NCI-H1417 treated with DMSO at 0.1 percent for 48 hours (cell line): ENCODE measurements at regions not wholly inside any gene's neighbourhood (a gene's known extent, or its start where the extent isn't known, plus 50 kb on each side); places are given as distances from the start of the nearest gene placed in this dataset.
"Not testable (repeated sequence)": the region's sequence is repeated elsewhere in the genome, so short reads cannot be mapped to it uniquely, and the experiment has no call there.

Experiments
- DNase-seq: peaks from one replicate; lab custom pipeline; 2025; lab: John Stamatoyannopoulos, UW

DNA sequence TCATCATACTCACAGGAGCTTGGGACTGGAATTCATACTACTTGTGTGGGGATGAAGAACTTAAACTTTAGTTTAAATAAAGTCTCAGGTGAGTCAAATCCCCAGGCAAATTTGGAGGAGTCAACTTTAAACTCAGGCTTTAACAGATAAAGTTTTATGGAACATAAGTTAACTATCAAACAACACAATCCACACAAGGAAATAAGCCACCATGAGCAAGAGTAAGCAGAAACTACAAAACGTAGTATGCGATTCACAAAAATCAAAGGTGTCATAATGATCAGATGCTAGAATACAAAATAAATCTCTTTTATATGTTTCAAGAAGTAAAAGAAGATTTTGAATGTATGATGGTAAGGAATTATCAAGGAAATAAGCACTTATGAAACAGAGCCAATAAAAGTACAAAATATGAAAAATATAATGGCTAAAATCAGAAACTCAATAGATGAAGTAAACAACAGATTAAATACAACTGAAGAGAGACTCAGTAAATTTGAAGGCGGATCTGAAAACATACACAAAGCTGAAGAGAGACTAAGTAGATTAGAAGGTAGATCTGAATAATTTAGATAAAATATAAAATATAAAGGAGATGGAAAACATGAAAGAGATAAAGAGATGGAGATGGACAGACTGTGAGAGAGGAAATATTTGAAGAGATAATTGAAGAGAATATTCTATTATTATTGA is 97.5 kb upstream of the TWIST2 start:
- no peak for DNase-seq

DNA sequence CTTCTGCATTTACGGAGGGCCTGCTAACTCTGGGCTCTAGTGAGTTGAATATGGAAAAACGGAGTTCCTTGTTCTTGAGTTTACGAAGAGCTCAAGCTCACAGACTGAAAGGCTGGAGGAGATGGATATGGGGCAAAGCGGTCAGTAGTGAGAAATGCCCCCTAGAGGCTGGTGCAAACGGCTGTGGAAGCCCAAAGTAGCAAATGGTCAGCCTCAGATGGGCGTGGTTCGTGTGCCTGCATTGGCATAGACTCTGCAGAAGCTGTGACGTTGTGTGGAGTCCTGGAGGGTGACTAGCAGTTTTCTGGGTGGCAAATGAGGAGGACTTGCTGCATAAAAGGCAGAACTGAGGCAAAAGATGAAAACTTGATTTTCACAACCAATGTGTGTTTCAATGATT is 93.6 kb upstream of the TWIST2 start:
- no peak for DNase-seq

DNA sequence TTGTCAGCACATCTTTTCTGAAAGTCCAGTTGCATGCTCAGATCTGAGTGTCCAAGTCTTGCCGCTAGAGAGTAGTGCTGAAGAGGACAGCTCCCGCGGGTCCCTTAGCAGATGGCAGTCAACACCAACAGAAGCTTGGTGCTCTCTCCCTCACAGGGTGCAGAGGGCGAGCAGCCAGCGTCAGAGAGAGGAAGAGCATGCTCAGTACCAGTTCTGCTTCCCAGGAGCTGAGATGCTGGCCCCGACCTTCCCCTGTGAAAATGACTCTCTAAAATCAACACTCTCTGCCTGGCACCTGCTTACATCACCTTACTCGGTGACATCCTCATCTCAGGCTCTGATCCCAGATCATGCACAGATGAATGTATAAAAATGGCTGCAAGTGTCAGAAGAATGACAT is 86.0 kb upstream of the TWIST2 start:
- DNase-seq = no peak

DNA sequence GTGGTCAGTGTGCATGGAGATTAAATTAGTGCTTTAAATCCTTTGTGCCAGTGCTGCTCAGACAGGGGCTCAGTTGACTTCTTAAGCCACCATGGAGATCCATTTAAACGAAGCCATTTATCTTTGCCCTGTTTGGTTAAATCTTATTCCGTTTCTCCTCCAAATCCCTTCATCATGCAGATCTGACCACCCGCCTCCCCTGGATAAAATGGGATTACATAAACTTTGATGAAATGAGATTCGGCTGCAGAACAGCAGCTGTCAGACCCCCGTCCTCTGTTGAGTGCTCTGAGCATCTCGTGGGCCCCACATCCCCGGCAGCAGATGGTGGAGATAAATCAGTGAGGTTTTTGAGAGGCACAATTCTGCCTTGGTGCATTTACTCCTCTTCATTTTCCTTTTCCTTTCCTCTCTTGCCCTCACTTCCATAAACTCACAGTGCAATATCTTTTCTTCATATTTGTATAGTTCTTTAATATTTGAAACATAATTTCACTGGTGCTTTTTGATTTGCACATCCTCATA is 84.4 kb upstream of the TWIST2 start:
- DNase-seq = no peak

DNA sequence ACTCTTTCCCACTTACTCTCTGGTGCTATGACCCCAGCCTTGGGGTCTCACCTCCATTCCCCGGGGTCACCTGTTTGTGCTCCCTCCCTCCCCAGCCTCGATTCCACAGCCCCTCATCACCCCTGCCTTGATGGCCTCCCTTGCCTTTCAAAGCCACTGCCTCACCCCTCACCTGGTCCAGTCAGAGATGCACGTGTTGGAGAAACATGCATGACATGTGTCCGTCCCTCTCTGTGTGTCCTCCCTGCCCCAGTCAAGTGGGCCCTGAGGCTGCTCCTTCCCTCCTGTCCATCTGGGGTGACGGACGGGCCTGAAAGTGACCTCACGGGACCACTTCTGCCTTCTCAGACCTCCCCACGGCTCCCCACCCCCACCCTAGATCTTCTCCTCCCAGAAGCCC is 82.3 kb upstream of the TWIST2 start:
- DNase-seq = no peak

DNA sequence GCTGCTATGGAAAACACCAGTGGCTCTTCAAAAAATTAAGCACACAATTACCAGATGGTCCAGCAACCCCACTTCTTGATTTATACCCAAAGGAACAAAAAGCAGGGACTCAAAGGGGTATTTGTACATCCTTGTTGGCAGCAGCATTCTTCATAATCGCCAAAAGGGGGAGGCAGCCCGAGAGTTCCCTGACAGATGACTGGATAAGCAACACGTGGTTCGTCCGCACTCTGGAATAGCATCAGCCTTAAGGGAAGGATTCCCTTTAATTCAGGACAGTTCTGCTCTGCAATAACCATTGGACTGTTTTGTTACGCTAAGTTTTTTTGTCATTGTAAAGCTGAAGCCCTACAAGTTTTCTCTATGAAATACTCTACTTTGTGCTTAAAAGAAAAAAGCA is 76.7 kb upstream of the TWIST2 start:
- no peak for DNase-seq

DNA sequence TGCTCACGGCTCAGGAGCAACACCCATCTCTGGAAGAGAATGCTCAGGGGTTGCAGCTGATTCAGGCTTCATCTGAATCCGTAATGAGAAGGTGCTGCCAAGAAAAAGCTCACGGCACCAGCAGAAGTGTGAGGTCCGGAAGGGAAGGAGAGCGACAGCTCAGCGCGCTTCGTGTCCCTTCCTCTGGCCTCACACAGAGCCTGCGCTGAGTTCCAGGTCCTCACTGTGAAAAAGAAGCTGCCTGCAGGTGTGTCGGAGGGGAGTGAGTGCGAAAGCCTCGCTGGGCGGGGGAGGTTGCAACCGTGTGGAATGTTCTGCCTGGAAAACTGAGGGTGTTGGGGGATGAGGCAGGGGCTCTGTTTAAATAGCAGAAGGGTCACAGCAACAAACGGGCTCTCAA is 76.2 kb upstream of the TWIST2 start:
- no peak for DNase-seq

DNA sequence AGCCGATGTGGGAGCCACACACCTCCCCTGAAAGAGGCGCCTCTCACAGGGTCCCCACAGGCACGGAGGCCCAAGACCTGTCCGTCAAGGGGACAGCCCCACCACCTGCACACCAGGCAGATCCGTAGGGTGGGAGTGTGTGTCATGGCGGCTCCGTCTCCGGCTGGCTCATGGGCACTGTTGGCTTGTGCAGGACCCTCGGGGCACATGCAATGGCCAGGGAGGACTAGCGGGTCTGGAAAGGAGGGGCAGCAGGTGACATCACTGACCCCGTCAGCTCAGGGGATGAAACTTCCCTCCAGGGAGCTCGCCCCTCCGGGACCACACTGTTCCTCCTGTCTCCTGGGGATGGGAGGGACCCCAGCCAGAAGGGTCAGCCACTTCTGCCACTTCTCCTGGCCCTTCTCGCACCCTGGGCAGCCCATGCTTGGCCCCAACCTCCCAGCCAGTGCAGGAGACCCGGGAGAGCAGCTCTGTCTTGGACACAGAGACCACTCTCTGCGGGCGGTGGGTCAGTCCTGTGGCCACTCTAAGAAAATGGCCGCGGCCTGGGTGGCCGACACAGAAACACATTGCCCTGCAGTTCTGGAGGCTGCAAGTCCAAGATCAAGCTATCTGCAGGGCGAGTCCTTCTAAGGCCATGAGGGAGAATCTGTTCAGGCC is 75.1 kb upstream of the TWIST2 start:
- no peak for DNase-seq

DNA sequence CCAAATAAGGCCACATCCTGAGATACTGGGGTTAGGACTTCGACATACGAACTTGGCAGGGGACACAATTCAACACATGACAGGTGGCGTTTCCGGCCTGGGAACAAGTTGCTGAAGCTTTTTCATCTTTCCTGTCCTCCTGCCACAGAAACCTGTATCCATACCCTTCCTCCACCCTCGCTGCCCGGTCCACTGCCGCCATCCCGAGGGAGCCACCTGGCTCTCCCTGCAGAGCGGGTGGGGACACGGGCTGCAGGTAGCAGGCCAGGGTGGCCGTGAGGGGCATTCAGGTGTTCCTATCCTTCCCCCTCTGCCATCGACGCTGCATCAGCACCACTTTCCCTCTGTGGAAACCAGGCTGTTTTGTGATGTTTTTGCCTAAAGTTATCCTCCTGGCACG is 74.4 kb upstream of the TWIST2 start:
- DNase-seq = no peak

DNA sequence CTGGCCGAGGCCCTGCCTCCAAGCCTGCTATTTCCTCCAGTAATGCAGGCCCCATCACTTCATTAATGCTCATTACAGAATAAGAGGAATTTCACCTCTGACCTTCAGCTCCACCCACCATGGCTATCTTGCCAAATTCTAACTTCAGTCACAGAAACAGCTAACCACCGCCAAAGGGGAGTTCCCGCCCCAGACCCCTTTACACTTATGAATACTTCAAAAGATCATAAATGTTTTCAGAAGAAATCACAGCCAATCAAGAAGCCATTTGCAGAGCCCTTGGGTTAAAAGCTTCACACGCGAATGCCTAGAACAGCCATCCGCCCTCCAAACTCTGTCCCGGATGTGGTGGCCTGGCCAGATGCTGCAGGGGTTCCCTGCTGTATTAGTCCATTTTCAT is 73.8 kb upstream of the TWIST2 start:
- no peak for DNase-seq

DNA sequence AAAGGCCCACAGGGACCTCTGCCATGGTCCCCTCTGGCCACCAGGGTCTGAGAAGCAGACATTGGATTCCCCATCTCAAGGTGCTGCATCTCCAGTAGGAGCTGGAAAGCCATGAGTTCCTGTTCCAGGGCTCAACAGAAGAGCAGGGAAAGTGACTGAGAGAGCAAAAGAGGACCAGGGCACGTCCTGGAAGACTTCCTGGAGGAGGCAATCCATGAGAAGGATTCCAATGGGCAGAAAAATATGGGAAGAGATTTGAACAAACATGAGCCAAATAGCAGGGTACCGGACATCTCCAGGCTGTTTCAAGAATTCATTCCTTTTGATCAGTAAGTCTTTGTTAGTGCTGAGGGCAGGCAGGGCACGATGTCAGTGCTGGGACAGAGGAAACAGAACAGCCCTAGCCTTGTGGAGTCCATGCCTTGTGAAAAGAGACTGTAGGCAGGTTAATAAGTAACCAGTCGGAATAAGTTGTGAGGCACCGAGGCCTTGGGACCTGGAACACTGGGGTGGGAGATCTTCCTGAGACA is 72.8 kb upstream of the TWIST2 start:
- DNase-seq = no peak

DNA sequence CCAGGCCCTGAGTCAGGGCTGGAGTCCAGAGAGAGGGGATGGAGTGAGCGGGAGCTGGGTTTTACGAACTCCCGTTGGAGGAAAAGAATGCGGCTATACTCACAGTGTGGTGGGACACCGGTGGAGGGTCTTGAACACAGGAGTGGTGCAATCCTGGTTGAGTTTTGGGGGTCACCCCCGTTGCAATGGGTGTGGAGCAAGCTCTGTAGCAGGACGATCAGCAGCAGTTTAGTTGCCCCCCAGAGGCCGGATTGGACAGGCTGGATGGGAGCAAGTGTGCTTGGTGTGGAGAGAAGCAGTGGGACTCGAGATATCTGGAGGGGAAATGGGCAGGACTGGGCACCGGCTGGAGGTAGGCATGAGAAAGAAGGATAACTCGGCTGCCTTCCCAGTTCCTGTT is 72.3 kb upstream of the TWIST2 start:
- no peak for DNase-seq

DNA sequence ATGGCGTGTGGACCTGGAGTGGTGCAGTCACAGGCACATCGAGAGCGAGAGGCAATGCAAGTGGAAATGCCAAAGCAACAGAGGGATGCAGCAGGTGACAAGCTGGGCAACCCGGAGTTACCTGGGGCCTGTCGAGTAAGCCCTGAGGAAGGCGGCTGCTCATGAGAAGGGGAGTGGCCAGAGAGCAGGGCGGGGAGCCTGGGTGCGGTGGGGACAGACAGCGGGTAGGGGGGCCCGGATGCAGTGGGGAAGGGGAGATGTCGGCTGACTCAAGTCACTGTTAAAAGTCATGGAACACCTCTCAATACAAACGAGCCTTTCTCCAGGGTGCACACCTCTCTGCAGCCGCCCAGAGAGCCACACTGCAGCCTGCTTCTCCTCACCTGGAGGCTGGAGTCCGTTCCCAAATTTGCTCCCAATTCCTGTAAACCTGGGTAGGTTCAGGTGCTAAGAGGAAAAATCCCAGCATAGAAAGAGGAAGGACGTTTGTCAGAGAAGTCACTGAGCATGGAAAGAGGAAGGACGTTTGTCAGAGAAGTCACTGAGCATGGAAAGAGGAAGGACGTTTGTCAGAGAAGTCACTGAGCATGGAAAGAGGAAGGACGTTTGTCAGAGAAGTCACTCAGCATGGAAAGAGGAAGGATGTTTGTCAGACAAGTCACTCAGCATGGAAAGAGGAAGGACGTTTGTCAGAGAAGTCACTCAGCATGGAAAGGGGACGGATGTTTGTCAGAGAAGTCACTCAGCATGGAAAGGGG is 71.7 kb upstream of the TWIST2 start:
- no peak for DNase-seq

DNA sequence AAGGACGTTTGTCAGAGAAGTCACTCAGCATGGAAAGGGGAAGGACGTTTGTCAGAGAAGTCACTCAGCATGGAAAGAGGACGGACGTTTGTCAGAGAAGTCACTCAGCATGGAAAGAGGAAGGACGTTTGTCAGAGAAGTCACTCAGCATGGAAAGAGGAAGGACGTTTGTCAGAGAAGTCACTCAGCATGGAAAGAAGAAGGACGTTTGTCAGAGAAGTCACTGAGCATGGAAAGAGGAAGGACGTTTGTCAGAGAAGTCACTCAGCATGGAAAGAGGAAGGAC is 71.2 kb upstream of the TWIST2 start:
- DNase-seq = not testable (repeated sequence)

DNA sequence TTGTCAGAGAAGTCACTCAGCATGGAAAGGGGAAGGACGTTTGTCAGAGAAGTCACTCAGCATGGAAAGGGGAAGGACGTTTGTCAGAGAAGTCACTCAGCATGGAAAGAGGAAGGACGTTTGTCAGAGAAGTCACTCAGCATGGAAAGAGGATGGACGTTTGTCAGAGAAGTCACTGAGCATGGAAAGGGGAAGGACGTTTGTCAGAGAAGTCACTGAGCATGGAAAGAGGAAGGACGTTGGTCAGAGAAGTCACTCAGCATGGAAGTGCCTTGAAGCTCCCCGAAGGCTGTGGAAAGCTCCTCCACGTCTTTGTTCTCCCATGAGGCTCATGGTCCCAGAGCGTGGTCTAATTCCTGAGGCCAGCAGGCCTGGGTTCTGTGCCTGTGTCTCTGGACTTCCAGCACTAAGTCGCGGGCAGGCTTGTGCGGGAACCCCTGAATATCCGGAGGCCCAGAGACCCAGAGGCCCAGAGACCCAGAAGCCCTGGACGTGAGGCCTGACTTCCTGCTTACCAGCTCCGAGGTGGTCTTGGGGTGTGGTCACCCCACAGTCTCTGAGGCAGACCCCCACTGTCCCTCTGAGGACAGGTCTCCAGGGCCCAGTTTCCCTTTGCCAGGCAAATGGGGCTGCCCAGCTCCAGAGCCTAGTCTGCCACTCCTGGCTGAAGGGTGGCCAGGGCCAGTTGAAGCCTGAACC is 70.4 kb upstream of the TWIST2 start:
- no peak for DNase-seq

DNA sequence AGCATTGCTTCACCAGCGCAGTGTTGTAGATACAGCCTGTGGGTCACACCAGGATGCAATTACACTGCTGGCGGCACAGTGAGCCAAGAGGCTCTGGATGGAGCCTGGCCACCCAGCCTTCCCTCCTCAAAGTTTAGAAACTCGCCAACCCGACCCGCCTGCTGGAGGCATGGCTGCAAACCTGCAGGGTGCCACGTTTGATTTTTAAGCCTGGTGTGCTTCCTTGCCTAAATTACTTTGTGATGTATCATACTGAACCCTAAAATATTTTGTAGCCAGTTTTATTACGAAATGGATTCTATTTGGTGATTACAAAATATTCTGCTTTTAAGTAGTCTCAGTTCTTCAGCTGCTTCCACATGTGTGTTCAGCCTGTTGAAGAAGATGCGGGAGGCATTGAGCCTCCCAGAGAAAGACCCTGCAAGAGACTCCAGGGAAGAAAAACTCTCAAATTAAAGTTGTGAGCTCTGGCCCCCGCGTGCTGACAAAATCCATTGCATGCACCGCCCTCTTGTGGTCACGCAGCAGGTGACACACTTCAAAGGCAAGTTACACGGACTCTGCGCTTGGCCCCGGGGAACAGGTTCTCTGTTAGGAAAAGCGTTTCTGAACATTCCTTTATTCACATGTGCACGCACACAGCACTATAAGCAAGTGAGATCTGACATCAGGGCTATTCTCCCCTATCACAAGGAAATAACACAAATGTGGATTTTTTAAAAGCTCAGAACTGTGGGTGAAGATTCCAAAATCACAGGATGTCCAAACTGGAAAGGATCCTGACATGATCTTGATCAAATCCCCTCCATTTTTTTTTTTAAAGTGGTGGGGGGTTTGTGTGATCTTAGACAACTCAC is 63.0 kb upstream of the TWIST2 start:
- DNase-seq = no peak

DNA sequence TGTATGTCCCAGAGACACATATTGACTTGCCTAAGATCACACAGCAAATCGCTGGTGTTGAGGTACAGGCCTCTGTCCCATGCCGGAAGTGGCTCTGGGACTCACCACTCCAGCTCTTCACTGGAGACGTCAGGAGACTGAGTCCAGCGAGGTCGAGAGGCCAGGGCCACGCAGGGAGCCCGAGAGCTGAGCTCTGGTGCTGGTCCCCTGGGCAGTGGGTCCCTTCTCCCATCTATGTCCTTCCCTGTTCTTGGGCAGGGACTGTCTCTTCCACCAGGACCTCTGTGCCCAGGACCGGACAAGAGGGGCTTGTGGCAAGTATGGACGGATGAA is 62.4 kb upstream of the TWIST2 start:
- DNase-seq = no peak

DNA sequence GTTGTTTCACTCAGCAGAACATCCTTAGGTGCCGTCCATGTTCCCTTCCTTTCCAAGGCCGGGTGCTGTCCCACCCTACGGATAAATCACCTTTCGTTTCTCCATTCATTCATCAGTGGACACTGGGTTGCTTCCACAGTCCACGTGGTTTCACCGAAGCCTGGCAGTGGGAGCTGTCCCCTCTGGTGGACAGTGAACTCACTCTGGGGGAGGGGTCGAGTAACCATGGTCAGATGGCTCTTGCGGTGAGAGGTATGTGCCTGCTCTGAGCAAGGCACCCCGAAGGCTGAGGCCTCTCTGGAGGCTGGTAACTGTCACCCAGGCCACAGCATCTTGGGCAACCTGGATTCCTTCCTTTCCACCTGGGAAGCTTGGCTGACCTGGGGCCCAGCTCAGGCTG is 61.5 kb upstream of the TWIST2 start:
- DNase-seq = no peak

DNA sequence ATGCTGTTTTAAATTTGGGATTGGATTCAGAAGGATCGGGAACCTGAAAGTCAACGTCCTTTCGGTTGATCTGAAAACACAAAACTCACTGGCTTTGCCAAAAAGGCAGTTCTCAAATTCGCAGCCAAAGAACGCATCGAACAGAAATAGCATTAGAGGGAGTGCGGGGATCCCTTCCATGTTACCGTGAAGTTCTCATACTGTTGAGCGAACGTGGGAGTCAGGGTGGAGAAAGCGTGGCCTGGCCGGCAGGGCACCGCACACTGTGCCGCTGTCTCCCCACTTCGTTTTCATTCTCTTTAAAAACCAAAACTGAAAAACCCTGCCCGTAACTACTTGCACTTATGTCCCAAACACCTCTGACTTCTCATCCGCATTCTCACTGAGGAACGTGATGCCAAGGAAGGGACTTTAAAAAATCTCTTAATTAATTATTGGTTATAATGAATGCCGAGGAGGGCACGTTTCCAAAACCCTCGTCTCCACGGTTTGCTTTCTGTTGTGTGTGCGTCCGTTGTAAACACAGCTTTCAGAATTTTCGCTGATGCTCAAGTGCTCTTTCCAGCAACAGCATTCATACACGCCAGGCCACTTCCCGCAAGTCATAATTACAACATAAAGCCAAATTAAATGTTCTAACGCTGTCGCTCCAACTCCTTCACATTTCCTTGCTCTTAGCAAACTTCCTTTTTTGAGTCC is 60.9 kb upstream of the TWIST2 start:
- no peak for DNase-seq

DNA sequence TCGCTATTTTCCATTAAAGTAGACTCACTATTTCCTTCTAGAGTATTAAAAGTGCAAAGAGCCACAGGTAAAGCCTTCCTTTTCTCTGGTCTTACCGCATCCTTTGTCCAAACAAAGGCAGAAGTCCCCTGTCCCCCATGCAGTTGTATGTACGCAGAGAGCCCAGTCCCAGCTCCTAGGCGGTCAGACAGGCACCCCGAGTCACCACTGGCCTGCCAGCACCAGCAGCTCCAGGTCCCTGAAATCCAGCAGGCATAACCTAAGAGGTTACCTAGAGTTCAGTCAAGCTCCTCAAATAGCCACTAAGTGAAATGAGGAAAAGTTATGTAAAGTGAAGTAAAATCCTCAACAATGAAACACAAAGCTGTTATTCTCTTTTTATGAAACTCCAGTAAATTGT is 60.4 kb upstream of the TWIST2 start:
- no peak for DNase-seq

DNA sequence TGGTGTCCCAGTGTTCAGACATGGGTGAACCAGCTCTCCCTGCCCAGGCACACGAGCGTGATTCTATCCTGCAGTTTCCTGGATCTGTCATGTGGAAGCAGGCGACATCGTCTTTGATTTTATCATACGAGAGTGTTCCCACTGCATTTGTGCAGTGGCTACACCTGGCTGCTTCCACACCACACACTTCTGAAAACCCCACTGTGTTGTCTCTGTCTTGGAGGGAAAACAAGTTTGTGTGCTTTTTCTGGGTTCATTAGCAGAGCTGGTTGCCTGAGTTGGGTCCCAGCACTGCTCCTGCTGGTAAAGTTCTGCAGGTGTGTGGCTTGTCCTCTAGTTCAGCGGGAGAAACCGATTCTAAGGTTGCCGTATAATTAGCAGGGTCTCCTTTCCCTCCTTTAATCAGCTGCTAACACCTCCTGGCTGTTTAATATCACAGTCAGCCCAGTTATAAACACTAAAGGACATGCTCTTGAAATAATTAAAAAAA is 58.5 kb upstream of the TWIST2 start:
- no peak for DNase-seq
